NCI-H748 (cell line): ENCODE measurements at regions not wholly inside any gene's neighbourhood (a gene's known extent, or its start where the extent isn't known, plus 50 kb on each side); places are given as distances from the start of the nearest gene placed in this dataset.
"Not testable (repeated sequence)": the region's sequence is repeated elsewhere in the genome, so short reads cannot be mapped to it uniquely, and the experiment has no call there.

ENCODE experiments used
- DNase-seq: peaks from one replicate; lab custom pipeline; 2025; ENCODE audit not compliant: unreplicated experiment; lab: John Stamatoyannopoulos, UW

GRCh38 chr21:18705971-18706370 lies 302.4 kb upstream of the TMPRSS15 start:
- no peak for DNase-seq

DNA sequence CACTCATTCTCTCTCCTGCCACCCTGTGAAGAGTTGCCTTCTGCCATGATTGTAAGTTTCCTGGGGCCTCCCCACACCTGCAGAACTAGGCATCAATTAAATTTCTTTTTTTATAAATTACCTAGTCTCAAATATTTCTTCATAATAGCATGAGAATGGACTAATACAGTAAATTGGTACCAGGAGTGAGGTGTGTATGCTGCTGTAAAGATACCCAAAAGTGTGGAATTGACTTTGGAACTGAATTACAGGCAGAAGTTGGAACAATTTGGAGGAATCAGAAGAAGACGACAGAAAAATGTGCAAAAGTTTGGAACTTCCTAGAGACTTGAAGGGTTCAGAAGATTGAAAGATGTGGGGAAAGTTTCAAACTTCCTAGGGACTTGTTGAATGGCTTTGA lies 308.1 kb upstream of the TMPRSS15 start:
- no peak for DNase-seq

GRCh38 chr21:18715606-18716005 lies 312.0 kb upstream of the TMPRSS15 start:
- no peak for DNase-seq

DNA sequence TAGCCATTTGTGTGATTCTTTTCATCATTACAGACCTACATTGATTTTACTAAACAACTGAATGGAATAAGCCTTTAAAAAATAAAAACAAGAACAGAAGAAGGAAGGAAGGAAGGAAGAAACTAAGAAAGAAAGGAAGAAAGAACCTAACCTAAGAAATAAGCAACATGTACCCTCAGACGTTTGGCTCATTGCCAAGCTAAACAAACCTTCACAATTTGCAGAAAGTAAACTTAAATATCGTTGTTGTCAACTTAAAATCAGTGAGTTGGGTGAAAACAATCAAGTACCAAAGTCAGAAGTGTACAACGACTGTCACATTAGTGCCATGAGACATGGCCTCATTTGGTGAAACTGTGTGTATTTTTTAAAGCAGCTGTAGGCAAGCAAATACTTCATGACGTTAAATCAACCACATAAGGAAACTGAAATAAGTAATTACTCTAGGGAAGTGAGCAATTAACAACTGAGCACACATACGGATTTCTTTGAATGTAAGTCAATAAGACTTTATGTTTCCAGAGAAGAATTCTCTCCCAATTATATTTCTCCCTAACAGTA lies 313.1 kb upstream of the TMPRSS15 start:
- peak; percentile 59 for DNase-seq

- no peak for DNase-seq
These were observed 318.6 kb upstream of the TMPRSS15 start for GRCh38 chr21:18722193-18722592.

DNA sequence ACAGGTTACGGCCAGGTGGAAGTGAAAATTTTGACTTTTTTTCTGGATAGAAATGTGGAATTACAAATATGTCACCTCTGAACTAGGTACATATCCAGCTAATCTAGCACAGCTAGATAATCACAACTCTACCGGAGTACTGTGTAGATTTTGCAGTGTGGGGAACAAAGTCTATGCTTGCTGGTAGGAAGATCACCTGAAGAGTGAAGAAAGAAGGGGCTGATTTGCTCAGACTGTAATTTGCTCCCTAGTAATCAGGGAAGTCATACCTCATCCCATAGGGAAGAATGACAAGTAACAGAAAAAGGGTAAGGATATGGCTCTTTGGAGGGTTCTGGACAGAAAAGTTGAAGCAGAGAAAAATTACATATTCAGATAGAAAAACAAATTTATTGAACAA lies 319.6 kb upstream of the TMPRSS15 start:
- DNase-seq: no peak

DNA sequence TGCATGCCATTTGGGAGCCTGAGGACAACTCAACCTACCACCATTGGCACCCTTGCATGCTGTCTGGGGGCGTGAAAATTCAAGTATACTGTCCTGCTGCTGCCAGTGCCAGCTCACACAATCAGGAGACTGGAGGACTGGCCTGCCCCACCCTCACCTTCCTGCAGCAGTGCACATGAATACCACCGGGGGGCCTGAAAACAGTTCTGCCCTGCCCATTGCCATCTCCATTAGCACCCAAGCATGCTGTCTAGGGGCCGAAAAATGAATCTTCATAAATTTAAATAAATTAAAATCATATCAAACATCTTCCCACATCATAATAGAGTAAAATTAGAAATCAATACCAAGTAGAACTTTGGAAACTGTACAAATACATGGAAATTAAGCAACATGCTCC lies 322.1 kb upstream of the TMPRSS15 start:
- DNase-seq: peak; percentile 17

DNA sequence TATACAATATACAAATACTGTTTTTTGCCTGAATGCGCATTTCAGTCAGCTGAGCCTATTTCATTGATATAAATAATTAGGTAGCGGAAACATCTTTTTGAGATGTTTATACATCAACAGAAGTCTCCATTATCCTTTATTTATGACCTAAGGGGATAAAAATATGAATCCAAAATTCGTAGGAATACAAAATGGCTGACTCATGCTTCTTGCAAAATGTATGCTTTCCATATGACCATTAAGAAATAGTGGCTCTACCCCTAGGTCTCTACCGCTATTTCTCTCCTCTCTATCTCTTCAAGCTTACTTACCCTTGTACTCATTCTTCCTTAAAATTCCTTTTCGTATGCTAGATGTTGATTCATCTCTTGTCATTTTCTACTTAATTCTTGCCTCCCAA lies 338.4 kb upstream of the TMPRSS15 start:
- DNase-seq: no peak

GRCh38 chr21:18743531-18743930 lies 339.9 kb upstream of the TMPRSS15 start:
- DNase-seq: no peak

GRCh38 chr21:18744840-18745239 lies 341.3 kb upstream of the TMPRSS15 start:
- DNase-seq: peak; percentile 2

GRCh38 chr21:18752894-18753293 lies 349.3 kb upstream of the TMPRSS15 start:
- DNase-seq: not testable (repeated sequence)

DNA sequence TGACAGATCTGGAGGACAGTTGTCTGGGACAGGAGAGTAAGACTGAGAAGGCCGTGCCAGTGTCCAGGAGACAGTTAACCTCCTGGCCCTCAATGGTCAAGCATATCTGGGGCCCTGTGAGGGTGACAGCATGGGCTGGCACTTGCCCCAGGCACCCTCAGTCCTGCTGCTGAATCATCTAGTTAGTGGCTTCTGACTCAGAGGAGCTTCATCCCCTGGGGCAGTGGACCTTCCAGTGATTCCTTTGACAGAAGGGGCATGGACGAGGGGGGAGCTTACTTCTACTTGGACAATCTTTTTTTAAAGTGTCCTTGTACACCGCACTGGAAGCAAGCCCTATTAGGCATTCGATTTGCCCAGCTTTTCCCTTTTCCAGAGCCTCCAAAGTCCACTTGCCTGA lies 352.7 kb upstream of the TMPRSS15 start:
- not testable (repeated sequence) for DNase-seq

GRCh38 chr21:18759267-18759666 lies 355.7 kb upstream of the TMPRSS15 start:
- DNase-seq: no peak

DNA sequence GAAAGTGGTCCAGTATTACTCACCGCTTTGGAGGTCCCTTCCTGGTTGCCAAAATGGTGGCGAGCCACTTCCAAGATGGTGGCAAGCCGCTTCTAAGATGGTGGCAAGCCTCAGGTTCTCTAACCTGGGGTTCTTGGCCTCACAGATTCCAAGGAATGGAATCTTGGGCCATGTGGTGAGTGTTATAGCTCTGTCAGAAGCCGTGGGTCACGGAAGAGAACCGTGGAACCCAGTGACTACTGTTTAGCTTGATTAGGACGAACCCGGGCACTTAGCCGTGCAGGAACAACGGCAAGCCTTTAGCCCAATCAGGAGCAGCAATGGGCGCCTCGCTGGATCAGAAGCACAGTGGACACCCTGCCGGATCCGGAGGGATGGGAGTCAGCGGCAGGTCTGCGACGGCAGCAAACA lies 356.2 kb upstream of the TMPRSS15 start:
- DNase-seq: no peak

GRCh38 chr21:18760247-18760646 lies 356.7 kb upstream of the TMPRSS15 start:
- no peak for DNase-seq

DNA sequence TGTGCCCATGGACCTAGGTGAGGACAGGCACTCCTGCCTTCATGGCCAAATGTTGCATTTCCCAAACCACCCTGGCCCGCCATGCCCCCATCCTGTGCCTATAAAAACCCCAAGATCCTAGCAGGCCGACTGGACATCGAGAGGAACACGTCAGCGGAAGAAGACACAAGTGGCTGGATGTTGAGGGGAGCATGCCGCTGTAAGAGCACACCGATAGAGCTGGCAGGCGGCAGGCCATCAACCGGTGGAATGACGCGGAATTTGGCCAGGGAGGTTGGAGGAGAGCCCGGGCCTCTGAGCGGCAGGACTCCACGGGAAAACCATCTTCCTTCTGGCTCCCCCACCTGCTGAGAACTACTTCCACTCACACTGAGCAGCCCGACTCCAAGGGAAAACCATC lies 361.1 kb upstream of the TMPRSS15 start:
- no peak for DNase-seq

DNA sequence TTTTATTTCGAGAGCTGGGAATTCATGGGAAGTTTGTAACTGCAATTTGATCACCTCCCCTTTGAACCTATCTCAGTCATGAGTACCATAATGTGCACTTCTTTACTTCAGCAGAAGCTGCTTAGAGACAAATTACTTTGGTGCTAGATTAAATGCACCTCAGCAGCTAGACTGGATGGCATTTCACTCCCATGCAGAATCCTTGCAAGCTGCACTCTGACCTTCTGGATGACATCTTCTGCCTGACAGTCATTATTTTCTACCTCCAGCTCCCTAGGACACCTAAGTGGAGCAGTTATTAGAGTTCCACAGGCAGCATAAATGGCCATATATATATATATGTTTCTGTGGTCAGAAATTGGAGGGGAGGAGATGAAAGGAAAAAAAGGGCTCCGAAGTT lies 366.0 kb upstream of the TMPRSS15 start:
- no peak for DNase-seq

GRCh38 chr21:18771845-18772380 lies 368.3 kb upstream of the TMPRSS15 start:
- no peak for DNase-seq

DNA sequence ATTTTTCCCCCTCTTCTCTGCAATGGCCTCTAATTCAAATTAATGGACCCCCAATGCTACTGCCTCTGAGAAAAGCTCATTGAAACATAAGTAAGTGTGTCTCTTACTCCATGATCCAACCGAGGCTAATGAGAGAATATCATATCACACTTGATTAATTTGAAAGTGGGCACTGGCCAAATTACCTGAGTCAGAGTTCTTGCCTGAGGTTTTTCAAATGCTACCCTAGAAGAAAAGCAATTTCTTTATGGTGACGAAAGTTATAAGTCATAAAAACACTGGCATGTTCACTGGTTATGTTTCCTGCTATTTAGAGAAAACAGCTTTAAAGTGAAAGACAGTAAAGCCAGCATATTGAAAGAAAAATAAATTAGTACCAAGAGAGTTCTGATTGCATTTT lies 368.8 kb upstream of the TMPRSS15 start:
- no peak for DNase-seq

GRCh38 chr21:18772897-18773296 lies 369.3 kb upstream of the TMPRSS15 start:
- DNase-seq: no peak

- DNase-seq: no peak
These were observed 373.4 kb upstream of the TMPRSS15 start for GRCh38 chr21:18776936-18777335.

DNA sequence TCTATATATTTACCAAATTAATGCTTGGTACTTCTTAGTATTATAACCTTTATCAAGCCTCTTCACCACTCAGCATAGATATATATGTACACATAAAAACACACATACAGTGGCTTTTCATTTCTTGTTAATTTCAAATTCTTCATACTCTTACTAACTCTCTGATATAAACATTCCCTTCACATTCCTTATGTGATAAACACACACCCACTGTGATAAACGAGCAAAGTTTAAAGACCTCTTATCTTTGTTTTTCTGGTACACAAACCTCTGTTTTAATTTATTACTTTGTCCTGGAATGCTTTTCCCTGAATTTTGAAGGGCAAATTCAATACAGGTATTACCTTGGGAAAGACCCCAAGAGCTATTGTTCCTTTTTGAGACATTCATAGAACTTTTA lies 379.1 kb upstream of the TMPRSS15 start:
- DNase-seq: no peak

DNA sequence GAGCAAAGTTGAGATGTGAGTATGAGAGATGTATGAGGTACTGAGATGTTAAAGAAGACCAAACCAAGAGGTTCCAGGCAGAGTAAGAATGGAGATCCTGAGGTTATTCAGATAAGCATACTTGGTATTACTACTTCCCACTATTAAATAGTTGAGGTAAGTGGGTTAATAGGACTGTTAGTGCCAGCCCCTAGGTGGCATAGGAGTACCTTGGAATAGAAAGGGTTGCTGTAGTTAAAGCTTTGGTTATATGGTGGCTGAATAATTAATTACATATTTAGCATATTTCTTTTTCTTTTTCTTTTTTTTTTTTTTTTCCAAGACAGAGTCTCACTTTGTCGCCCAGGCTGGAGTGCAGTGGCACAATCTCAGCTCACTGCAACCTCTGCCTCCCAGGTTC lies 397.9 kb upstream of the TMPRSS15 start:
- peak; percentile 27 for DNase-seq
